ENCODE measurements at regions not wholly inside any gene's neighbourhood (a gene's known extent, or its start where the extent isn't known, plus 50 kb on each side); places are given as distances from the start of the nearest gene placed in this dataset.

- peaks cover 14% of the 10 kb centered on the region for H3K4me1 Mint-ChIP-seq
- H3K36me3 Mint-ChIP-seq: no peaks in the 10 kb centered on the region
- peaks cover 6% of the 10 kb centered on the region for H3K9me3 Mint-ChIP-seq
- no peaks in the 10 kb centered on the region for H3K27me3 Mint-ChIP-seq (ENCODE audit: low read depth)
- no peak for DNase-seq (ENCODE audit: low spot score in 2 of 2, unreplicated experiment in 2 of 2)
- H3K4me3 Mint-ChIP-seq: no peak overlapping the region
- no peak for TF ChIP-seq CTCF (IDR thresholded peaks at IDR 0.05; ENCODE audit: unreplicated experiment)
- no peak overlapping the region for H3K27ac Mint-ChIP-seq
These were observed 308.1 kb upstream of the MYOCD start for GRCh38 chr17:12357600-12357999.

DNA sequence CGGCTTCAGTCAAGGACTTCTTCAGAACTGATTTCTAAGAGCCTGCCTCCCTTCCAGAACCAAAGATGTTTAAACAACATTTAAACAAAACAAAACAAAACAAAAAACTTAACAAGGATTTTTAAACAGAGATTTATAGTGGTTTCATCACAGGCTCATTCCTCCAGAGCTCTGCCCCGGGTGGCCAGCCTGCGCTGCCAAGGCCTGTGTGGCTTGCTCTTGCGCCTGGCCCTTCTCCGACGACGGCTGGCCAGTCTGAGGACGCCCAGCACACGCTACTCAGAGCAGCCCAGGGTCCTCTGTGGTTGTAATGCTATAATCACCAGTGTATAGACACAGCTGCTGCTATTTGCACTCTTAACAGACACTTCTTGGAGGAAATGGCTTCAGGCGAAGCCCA is 307.2 kb upstream of the MYOCD start:
- peaks cover 6% of the 10 kb centered on the region for H3K9me3 Mint-ChIP-seq
- peaks cover 14% of the 10 kb centered on the region for H3K4me1 Mint-ChIP-seq
- DNase-seq (ENCODE audit: low spot score in 2 of 2, unreplicated experiment in 2 of 2): no peak
- H3K36me3 Mint-ChIP-seq: no peaks in the 10 kb centered on the region
- H3K27me3 Mint-ChIP-seq (ENCODE audit: low read depth): no peaks in the 10 kb centered on the region
- no peak overlapping the region for H3K27ac Mint-ChIP-seq
- no peak overlapping the region for H3K4me3 Mint-ChIP-seq
- no peak for TF ChIP-seq CTCF (IDR thresholded peaks at IDR 0.05; ENCODE audit: unreplicated experiment)

DNA sequence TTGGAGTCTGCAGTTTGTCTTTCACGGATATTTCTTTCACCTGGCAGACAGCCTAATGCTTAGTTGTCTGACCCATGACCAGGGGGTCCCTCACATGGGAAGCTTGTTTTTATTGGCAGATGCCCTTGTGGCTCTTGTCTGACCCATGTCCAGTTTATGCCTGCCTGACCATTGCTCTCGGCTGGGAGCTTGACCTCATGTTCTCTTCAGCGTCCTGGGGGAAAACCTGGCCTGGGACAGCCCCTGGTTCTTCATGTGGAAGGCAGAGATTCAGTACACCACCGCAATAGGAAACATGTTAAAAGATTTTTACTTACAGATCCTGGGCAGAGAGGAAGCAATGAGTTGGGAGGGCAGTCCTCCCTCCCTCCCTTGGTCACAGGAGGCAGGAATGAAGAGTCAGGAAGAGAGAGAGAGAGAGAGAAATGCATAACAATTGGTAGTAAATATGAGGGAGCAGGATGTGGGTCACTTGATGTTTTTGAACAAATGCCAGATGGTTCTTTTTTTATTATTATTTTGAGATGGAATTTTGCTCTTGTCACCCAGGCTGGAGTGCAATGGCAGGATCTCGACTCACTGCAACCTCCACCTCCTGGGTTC is 302.7 kb upstream of the MYOCD start:
- TF ChIP-seq CTCF (IDR thresholded peaks at IDR 0.05; ENCODE audit: unreplicated experiment): no peak
- Mint-ChIP-seq H3K4me3 (no peak overlapping the region), H3K4me1 (peaks cover 12% of the 10 kb centered on the region), H3K27me3 (ENCODE audit: low read depth) (no peaks in the 10 kb centered on the region), H3K36me3 (no peaks in the 10 kb centered on the region), H3K9me3 (peaks cover 8% of the 10 kb centered on the region), H3K27ac (no peak overlapping the region)
- no peak for DNase-seq (ENCODE audit: low spot score in 2 of 2, unreplicated experiment in 2 of 2)

DNA sequence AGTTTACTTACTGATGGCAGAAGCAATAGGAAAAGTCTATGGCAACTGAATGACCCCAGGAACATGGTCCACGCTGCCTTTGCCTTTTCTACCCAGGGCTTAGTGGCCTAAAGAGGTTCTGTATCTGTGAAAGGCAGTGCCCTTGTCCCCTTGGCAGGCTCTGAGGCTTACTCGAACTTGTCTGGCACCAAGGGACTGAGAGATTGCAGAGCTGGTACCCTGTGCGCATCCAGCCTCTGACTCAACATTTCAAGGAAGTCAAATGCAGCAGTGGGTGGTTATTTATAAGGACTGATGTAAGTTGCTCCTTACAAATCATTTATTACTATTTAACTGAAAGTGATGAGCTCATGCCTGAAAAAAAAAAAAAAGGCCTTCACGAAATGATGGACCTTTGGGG is 299.9 kb upstream of the MYOCD start:
- H3K4me1 Mint-ChIP-seq: no peaks in the 10 kb centered on the region
- TF ChIP-seq CTCF (IDR thresholded peaks at IDR 0.05; ENCODE audit: unreplicated experiment): no peak
- no peak overlapping the region for H3K4me3 Mint-ChIP-seq
- no peaks in the 10 kb centered on the region for H3K36me3 Mint-ChIP-seq
- no peaks in the 10 kb centered on the region for H3K27me3 Mint-ChIP-seq (ENCODE audit: low read depth)
- no peak for DNase-seq (ENCODE audit: low spot score in 2 of 2, unreplicated experiment in 2 of 2)
- no peak overlapping the region for H3K27ac Mint-ChIP-seq
- peaks cover 8% of the 10 kb centered on the region for H3K9me3 Mint-ChIP-seq

GRCh38 chr17:12369065-12369464 is 296.6 kb upstream of the MYOCD start:
- TF ChIP-seq CTCF (IDR thresholded peaks at IDR 0.05; ENCODE audit: unreplicated experiment): no peak
- Mint-ChIP-seq H3K4me3 (no peak overlapping the region), H3K27ac (no peak overlapping the region), H3K9me3 (peaks cover 14% of the 10 kb centered on the region), H3K36me3 (no peaks in the 10 kb centered on the region), H3K4me1 (no peaks in the 10 kb centered on the region), H3K27me3 (ENCODE audit: low read depth) (no peaks in the 10 kb centered on the region)
- no peak for DNase-seq (ENCODE audit: low spot score in 2 of 2, unreplicated experiment in 2 of 2)

GRCh38 chr17:12376276-12376675 is 289.4 kb upstream of the MYOCD start:
- no peaks in the 10 kb centered on the region for H3K27me3 Mint-ChIP-seq (ENCODE audit: low read depth)
- H3K4me1 Mint-ChIP-seq: no peaks in the 10 kb centered on the region
- no peak overlapping the region for H3K4me3 Mint-ChIP-seq
- H3K36me3 Mint-ChIP-seq: no peaks in the 10 kb centered on the region
- no peak for DNase-seq (ENCODE audit: low spot score in 2 of 2, unreplicated experiment in 2 of 2)
- TF ChIP-seq CTCF (IDR thresholded peaks at IDR 0.05; ENCODE audit: unreplicated experiment): no peak
- H3K9me3 Mint-ChIP-seq: peaks cover 30% of the 10 kb centered on the region
- no peak overlapping the region for H3K27ac Mint-ChIP-seq
